Muscle layer of colon (tissue), 2 donors: ENCODE measurements at regions not wholly inside any gene's neighbourhood (a gene's known extent, or its start where the extent isn't known, plus 50 kb on each side); places are given as distances from the start of the nearest gene placed in this dataset.

Experiments
- H3K27ac ChIP-seq: one replicate; pipeline ENCODE4 v1.7.0; 2013; ENCODE audit warnings: low read depth, mild to moderate bottlenecking, low read length, moderate library complexity
- H3K27me3 ChIP-seq, 2 donors: one replicate each; pipeline ENCODE4 v1.7.0; 2013; ENCODE audit warnings: low read length in 2 of 2, mild to moderate bottlenecking in 2 of 2; ENCODE audit not compliant: insufficient read depth in 2 of 2, control insufficient read depth in 1 of 2
- H3K36me3 ChIP-seq: one replicate; pipeline ENCODE4 v1.7.0; 2013; ENCODE audit warnings: mild to moderate bottlenecking, low read length; ENCODE audit not compliant: insufficient read depth
- H3K4me1 ChIP-seq: one replicate; pipeline ENCODE4 v1.7.0; 2013; ENCODE audit warnings: mild to moderate bottlenecking, low read length; ENCODE audit not compliant: insufficient read depth
- H3K4me3 ChIP-seq, 2 donors: one replicate each; pipeline ENCODE4 v1.7.0; 2013; ENCODE audit warnings: low read length in 2 of 2, low read depth in 1 of 2, mild to moderate bottlenecking in 1 of 2, moderate library complexity in 1 of 2
- H3K9ac ChIP-seq: one replicate; pipeline ENCODE4 v1.7.0; 2013; ENCODE audit warnings: low read length
- H3K9me3 ChIP-seq: one replicate; pipeline ENCODE4 v1.7.0; 2013; ENCODE audit warnings: mild to moderate bottlenecking, low read length
- donor health status: abdominal sarcoma.
- donor health status: Adenocarcinoma of cecum.

- H3K4me1 ChIP-seq, result no peaks in the 10 kb centered on the region
- no peaks in the 10 kb centered on the region for H3K9me3 ChIP-seq
- H3K27ac ChIP-seq, result no peak overlapping the region
- peaks cover 0 to 5% of the 10 kb centered on the region in 2 donors for H3K27me3 ChIP-seq
- H3K9ac ChIP-seq, result no peak overlapping the region
- H3K4me3 ChIP-seq, result no peak overlapping the region
- no peaks in the 10 kb centered on the region for H3K36me3 ChIP-seq
Measured at GRCh38 chr5:73337586-73338255, 110.9 kb downstream of the FOXD1 start.

GRCh38 chr5:73336366-73336765, 112.2 kb downstream of the FOXD1 start:
- no peak overlapping the region for H3K4me3 ChIP-seq
- H3K36me3 ChIP-seq, result no peaks in the 10 kb centered on the region
- H3K27ac ChIP-seq, result no peak overlapping the region
- peaks cover 0 to 5% of the 10 kb centered on the region in 2 donors for H3K27me3 ChIP-seq
- peaks cover under 1% of the 10 kb centered on the region for H3K9me3 ChIP-seq
- H3K9ac ChIP-seq, result no peak overlapping the region
- no peaks in the 10 kb centered on the region for H3K4me1 ChIP-seq

GRCh38 chr5:73333944-73334703, 114.5 kb downstream of the FOXD1 start:
- no peak overlapping the region for H3K4me3 ChIP-seq
- peaks cover 0 to 2% of the 10 kb centered on the region in 2 donors for H3K27me3 ChIP-seq
- H3K9me3 ChIP-seq, result peaks cover 5% of the 10 kb centered on the region
- no peaks in the 10 kb centered on the region for H3K36me3 ChIP-seq
- H3K27ac ChIP-seq, result no peak overlapping the region
- H3K4me1 ChIP-seq, result no peaks in the 10 kb centered on the region
- H3K9ac ChIP-seq, result no peak overlapping the region

GRCh38 chr5:73330613-73331012, 118.0 kb downstream of the FOXD1 start:
- no peaks in the 10 kb centered on the region for H3K36me3 ChIP-seq
- no peaks in the 10 kb centered on the region for H3K4me1 ChIP-seq
- no peaks in the 10 kb centered on the region for H3K27me3 ChIP-seq
- peaks cover 5% of the 10 kb centered on the region for H3K9me3 ChIP-seq
- no peak overlapping the region for H3K27ac ChIP-seq
- H3K4me3 ChIP-seq, result no peak overlapping the region
- no peak overlapping the region for H3K9ac ChIP-seq

GRCh38 chr5:73328640-73329039, 119.9 kb downstream of the FOXD1 start:
- Histone ChIP-seq H3K4me1 (no peaks in the 10 kb centered on the region), H3K36me3 (no peaks in the 10 kb centered on the region), H3K27me3 (no peaks in the 10 kb centered on the region), H3K27ac (no peak overlapping the region), H3K4me3 (no peak overlapping the region), H3K9me3 (peaks cover 5% of the 10 kb centered on the region), H3K9ac (no peak overlapping the region)

- Histone ChIP-seq H3K4me1 (no peaks in the 10 kb centered on the region), H3K4me3 (no peak overlapping the region), H3K27me3 (no peaks in the 10 kb centered on the region), H3K27ac (no peak overlapping the region), H3K9ac (no peak overlapping the region), H3K36me3 (no peaks in the 10 kb centered on the region), H3K9me3 (peaks cover 5% of the 10 kb centered on the region)
Measured at GRCh38 chr5:73327908-73328455, 120.6 kb downstream of the FOXD1 start.

GRCh38 chr5:73325546-73325945, 123.0 kb downstream of the FOXD1 start:
- H3K4me1 ChIP-seq, result no peaks in the 10 kb centered on the region
- H3K9ac ChIP-seq, result no peak overlapping the region
- H3K27me3 ChIP-seq, result no peaks in the 10 kb centered on the region
- no peak overlapping the region for H3K27ac ChIP-seq
- H3K36me3 ChIP-seq, result no peaks in the 10 kb centered on the region
- H3K9me3 ChIP-seq, result no peaks in the 10 kb centered on the region
- H3K4me3 ChIP-seq, result no peak overlapping the region

GRCh38 chr5:73323466-73323865, 125.1 kb downstream of the FOXD1 start:
- Histone ChIP-seq H3K9ac (no peak overlapping the region), H3K27ac (no peak overlapping the region), H3K4me1 (no peaks in the 10 kb centered on the region), H3K9me3 (no peaks in the 10 kb centered on the region), H3K27me3 (no peaks in the 10 kb centered on the region), H3K36me3 (no peaks in the 10 kb centered on the region), H3K4me3 (no peak overlapping the region)

- Histone ChIP-seq H3K4me3 (no peak overlapping the region), H3K36me3 (no peaks in the 10 kb centered on the region), H3K27me3 (no peaks in the 10 kb centered on the region), H3K27ac (no peak overlapping the region), H3K9ac (no peak overlapping the region), H3K4me1 (no peaks in the 10 kb centered on the region), H3K9me3 (no peaks in the 10 kb centered on the region)
Measured at GRCh38 chr5:73322437-73323076, 126.0 kb downstream of the FOXD1 start.

GRCh38 chr5:73321757-73322436, 126.7 kb downstream of the FOXD1 start:
- no peaks in the 10 kb centered on the region for H3K9me3 ChIP-seq
- H3K36me3 ChIP-seq, result no peaks in the 10 kb centered on the region
- H3K4me3 ChIP-seq, result no peak overlapping the region
- H3K4me1 ChIP-seq, result no peaks in the 10 kb centered on the region
- H3K27ac ChIP-seq, result no peak overlapping the region
- no peaks in the 10 kb centered on the region for H3K27me3 ChIP-seq
- H3K9ac ChIP-seq, result no peak overlapping the region

- no peak overlapping the region for H3K4me3 ChIP-seq
- no peaks in the 10 kb centered on the region for H3K4me1 ChIP-seq
- no peaks in the 10 kb centered on the region for H3K9me3 ChIP-seq
- no peak overlapping the region for H3K9ac ChIP-seq
- H3K36me3 ChIP-seq, result no peaks in the 10 kb centered on the region
- no peak overlapping the region for H3K27ac ChIP-seq
- peaks cover 0 to 8% of the 10 kb centered on the region in 2 donors for H3K27me3 ChIP-seq
Measured at GRCh38 chr5:73319036-73319435, 129.5 kb downstream of the FOXD1 start.
